Lower lobe of right lung (tissue), 2 donors: ENCODE measurements at regions not wholly inside any gene's neighbourhood (a gene's known extent, or its start where the extent isn't known, plus 50 kb on each side); places are given as distances from the start of the nearest gene placed in this dataset.

ENCODE experiments used
- ATAC-seq, 2 donors: fragments of 200-7000 bp; cut with Tn5 transposase; one replicate each; pipeline ENCODE4 v1.9.1; 2020 to 2022; ENCODE audit warnings: mild to moderate bottlenecking in 2 of 2, moderate library complexity in 2 of 2
- DNase-seq: peaks from one replicate; pipeline ENCODE4 v3.0.0-alpha.2; 2020
- H3K27ac ChIP-seq: fragments of 200-600 bp; one replicate; pipeline ENCODE4 v1.8.0; 2022
- H3K27me3 ChIP-seq: fragments of 200-600 bp; one replicate; pipeline ENCODE4 v1.8.0; 2022; ENCODE audit warnings: low read depth
- H3K36me3 ChIP-seq: fragments of 200-600 bp; one replicate; pipeline ENCODE4 v1.8.0; 2022; ENCODE audit warnings: mild to moderate bottlenecking
- H3K4me1 ChIP-seq: fragments of 200-600 bp; one replicate; pipeline ENCODE4 v1.8.0; 2022
- H3K4me3 ChIP-seq: fragments of 200-600 bp; one replicate; pipeline ENCODE4 v1.8.0; 2022; ENCODE audit warnings: mild to moderate bottlenecking
- H3K9me3 ChIP-seq: fragments of 200-600 bp; one replicate; pipeline ENCODE4 v1.8.0; 2022
- intact Hi-C: fragments of 100-400 bp; cut with DNase I; formaldehyde crosslinking; loops from one replicate; pipeline ENCODE4 v1.11.0; 2022
- TF ChIP-seq, protein P1 (sequence below): fragments of 200-600 bp; IDR thresholded peaks from one replicate; pipeline ENCODE4 v1.8.0; 2022; ENCODE audit warnings: antibody characterized with exemption, mild to moderate bottlenecking
- donor health status: DM: no; HTN: yes; CAD: no; lungs with severe emphysema.

DNA sequence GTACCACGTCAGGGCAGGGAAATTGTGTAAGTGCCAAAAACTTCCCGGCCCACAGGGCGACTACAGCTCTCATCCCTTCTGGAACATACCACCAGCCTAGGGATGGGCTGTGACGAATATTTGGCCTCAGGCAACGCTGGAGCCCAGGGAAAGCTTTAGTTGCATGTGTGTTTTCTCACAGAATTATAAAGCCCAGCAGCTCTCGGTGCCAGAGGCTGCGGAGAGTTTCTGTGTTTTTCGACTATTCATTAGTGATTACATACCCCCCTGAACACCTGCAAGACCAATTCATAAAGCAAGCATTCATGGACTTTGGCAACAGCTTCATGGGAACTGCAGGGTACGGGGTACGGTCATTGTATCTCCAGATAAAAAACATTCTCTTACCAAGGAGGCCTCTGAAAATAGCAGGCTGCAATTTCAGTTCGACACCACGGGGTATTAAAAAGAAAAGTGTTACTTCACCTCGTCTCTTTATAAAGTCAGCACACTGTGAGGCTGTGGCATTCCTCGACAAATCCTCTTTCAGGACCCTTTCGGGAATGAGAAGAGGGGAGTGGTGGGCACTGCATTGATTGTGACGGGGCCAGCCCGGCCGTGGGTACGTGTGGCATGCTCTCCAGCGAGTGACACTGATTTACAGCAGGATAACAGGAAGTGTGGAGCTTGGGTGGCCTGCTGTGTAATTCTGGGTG is 243.6 kb upstream of the SORL1-AS1 start:
- ATAC-seq (no peak), DNase-seq (no peak)
- intact Hi-C loops: no loop called here
- Histone ChIP-seq H3K27me3 (no peaks in the 10 kb centered on the region), H3K4me1 (no peaks in the 10 kb centered on the region), H3K4me3 (no peak overlapping the region), H3K27ac (no peak overlapping the region), H3K9me3 (no peaks in the 10 kb centered on the region), H3K36me3 (no peaks in the 10 kb centered on the region)
- TF ChIP-seq, protein P1, sequence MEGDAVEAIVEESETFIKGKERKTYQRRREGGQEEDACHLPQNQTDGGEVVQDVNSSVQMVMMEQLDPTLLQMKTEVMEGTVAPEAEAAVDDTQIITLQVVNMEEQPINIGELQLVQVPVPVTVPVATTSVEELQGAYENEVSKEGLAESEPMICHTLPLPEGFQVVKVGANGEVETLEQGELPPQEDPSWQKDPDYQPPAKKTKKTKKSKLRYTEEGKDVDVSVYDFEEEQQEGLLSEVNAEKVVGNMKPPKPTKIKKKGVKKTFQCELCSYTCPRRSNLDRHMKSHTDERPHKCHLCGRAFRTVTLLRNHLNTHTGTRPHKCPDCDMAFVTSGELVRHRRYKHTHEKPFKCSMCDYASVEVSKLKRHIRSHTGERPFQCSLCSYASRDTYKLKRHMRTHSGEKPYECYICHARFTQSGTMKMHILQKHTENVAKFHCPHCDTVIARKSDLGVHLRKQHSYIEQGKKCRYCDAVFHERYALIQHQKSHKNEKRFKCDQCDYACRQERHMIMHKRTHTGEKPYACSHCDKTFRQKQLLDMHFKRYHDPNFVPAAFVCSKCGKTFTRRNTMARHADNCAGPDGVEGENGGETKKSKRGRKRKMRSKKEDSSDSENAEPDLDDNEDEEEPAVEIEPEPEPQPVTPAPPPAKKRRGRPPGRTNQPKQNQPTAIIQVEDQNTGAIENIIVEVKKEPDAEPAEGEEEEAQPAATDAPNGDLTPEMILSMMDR: no peak

DNA sequence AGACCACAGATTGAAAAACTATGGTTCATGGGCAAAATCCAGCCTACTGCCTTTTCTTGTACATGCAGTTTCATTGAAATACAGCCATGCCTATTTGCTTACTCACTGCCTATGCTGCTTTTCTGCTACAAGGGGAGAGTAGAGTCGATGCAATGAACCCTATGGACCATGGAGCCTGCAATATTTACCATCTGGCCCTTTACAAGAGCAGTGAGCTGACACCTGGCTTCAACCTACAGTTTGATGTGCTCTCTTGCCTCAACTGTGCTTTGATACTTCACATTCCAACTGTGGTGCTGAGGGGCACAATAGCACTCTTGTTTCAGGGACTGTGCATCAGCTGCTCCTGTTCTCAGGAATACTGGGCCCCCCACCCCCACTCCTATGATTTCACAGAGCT is 239.5 kb upstream of the SORL1-AS1 start:
- Histone ChIP-seq H3K4me3 (no peak overlapping the region), H3K27ac (no peak overlapping the region), H3K36me3 (no peaks in the 10 kb centered on the region), H3K4me1 (no peaks in the 10 kb centered on the region), H3K9me3 (no peaks in the 10 kb centered on the region), H3K27me3 (no peaks in the 10 kb centered on the region)
- ATAC-seq: no peak
- DNase-seq: no peak
- intact Hi-C loops: no loop called here
- TF ChIP-seq, protein P1: no peak

DNA sequence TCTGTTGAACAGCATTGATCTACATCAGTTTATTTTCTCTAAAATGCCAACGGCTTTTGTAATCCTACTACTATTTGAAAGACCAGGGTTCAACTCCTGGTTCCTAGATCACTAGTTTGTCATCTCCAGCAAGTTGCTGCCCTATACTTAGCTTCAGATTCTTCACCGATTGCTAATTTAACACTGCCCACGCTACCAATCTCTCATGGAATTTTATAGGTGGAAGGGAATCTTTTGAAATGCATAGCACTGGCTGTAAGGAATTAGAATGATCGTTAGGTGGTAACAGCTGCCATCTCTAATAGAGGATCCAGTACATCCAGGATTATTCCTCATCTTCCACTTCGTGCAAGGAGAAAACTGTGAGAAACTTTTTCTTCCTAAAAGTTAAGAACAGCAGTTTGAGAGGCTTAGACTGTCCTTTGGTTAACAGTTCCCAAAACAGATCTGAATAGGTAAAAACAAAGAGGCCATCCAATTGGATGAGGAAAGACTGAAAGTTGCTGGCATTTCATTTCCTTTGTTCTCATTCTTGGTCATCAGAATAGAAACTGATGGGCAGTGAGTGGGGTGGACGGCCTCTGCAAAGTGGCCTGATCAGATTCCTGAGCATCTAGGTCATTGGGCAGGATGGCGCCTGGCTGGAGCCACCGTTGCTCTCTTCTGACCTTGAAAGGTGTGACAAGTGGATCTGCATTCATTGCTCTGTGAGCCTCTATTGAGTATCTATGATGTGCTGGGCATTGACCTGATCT is 236.3 kb upstream of the SORL1-AS1 start:
- Histone ChIP-seq H3K4me3 (no peak overlapping the region), H3K36me3 (no peaks in the 10 kb centered on the region), H3K27me3 (no peaks in the 10 kb centered on the region), H3K4me1 (no peaks in the 10 kb centered on the region), H3K27ac (no peak overlapping the region), H3K9me3 (no peaks in the 10 kb centered on the region)
- TF ChIP-seq, protein P1: no peak
- DNase-seq (no peak), ATAC-seq (peak; percentile 63 to 75)
- intact Hi-C loops: no loop called here

DNA sequence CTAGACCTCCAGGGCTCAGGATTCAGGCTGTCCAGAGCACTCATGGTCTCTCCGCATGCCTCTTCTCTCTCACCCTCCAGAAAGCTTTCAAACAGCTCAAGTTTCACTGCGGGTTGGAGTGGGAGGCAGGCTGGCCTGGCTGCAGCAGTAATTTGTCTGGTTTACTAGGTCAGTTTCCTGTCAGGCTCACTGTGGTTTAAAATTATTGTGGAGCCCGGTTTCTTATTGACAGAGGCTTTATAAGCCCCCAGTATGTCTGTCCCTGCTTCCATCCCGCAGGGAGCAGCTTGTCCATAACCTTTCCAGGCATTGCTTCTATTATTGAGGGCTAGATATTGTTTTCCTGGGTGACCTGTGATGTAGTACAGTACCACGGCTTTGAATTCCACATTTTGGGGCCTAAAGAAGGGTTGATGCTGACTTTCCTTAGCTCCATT is 235.3 kb upstream of the SORL1-AS1 start:
- no peak for DNase-seq
- ATAC-seq: peak in 1 of 2 donors; percentile 9

DNA sequence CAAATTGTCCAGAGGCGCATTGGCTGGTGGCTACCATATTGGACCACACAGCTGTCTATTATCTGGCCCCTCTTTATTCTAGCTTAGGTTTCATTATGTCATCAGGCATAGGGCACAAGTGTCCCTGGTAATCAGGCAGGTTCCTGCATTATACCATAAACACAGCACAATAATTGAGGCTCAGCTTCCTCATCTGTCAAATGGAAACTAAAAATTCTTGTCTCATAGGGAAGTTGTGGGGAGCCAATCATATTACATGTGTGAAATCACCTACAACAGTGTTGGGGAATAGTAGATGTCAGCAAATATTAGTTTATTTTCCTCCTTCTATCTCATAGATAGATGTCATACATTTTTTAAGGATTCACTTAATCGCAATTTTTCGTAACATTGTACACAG is 231.0 kb upstream of the SORL1-AS1 start:
- Histone ChIP-seq H3K9me3 (no peaks in the 10 kb centered on the region), H3K36me3 (no peaks in the 10 kb centered on the region), H3K4me3 (no peak overlapping the region), H3K27ac (no peak overlapping the region), H3K4me1 (no peaks in the 10 kb centered on the region), H3K27me3 (no peaks in the 10 kb centered on the region)
- ATAC-seq (no peak), DNase-seq (no peak)
- TF ChIP-seq, protein P1: no peak
- intact Hi-C loops: no loop called here

More for the DNA sequence above, 235.3 kb upstream of the SORL1-AS1 start:
- no peaks in the 10 kb centered on the region for H3K36me3 ChIP-seq
- no peaks in the 10 kb centered on the region for H3K9me3 ChIP-seq
- H3K27ac ChIP-seq: no peak overlapping the region
- no peak overlapping the region for H3K4me3 ChIP-seq
- no peaks in the 10 kb centered on the region for H3K4me1 ChIP-seq
- intact Hi-C loops: no loop called here
- TF ChIP-seq, protein P1: no peak
- no peaks in the 10 kb centered on the region for H3K27me3 ChIP-seq
